ENCODE measurements at regions not wholly inside any gene's neighbourhood (a gene's known extent, or its start where the extent isn't known, plus 50 kb on each side); places are given as distances from the start of the nearest gene placed in this dataset.

- no peak for TF ChIP-seq POLR2A (IDR thresholded peaks at IDR 0.05; ENCODE audit: low read depth, low read length)
- TF ChIP-seq CTCF (conservative IDR thresholded peaks at IDR 0.05; ENCODE audit: low read depth, low read length), result no peak
- TF ChIP-seq RAD21 (IDR thresholded peaks at IDR 0.05; ENCODE audit: low read length), result no peak
- no peak for TF ChIP-seq RFX5 (IDR thresholded peaks at IDR 0.05; ENCODE audit: low read depth, low read length)
- no peak for TF ChIP-seq BHLHE40 (IDR thresholded peaks at IDR 0.05; ENCODE audit: low read depth, low read length)
- no peak for TF ChIP-seq CEBPB (IDR thresholded peaks at IDR 0.05; ENCODE audit: low read depth, low read length)
- TF ChIP-seq USF2 (IDR thresholded peaks at IDR 0.05; ENCODE audit: low read depth, low read length), result no peak
- no peak for TF ChIP-seq CHD1 (IDR thresholded peaks at IDR 0.05; ENCODE audit: low read depth, low read length)
- no peak for TF ChIP-seq MAFK (IDR thresholded peaks at IDR 0.05; ENCODE audit: low read depth, low read length)
- no peak for TF ChIP-seq MXI1 (IDR thresholded peaks at IDR 0.05; ENCODE audit: borderline replicate concordance, low read depth, low read length)
- TF ChIP-seq SMC3 (IDR thresholded peaks at IDR 0.05; ENCODE audit: low read depth, low read length), result no peak
- TF ChIP-seq RCOR1 (IDR thresholded peaks at IDR 0.05; ENCODE audit: insufficient replicate concordance, low read length), result no peak
Measured at GRCh38 chr1:157249739-157250138, 111.5 kb upstream of the ETV3 start.
